ENCODE measurements at regions not wholly inside any gene's neighbourhood (a gene's known extent, or its start where the extent isn't known, plus 50 kb on each side); places are given as distances from the start of the nearest gene placed in this dataset.

DNA sequence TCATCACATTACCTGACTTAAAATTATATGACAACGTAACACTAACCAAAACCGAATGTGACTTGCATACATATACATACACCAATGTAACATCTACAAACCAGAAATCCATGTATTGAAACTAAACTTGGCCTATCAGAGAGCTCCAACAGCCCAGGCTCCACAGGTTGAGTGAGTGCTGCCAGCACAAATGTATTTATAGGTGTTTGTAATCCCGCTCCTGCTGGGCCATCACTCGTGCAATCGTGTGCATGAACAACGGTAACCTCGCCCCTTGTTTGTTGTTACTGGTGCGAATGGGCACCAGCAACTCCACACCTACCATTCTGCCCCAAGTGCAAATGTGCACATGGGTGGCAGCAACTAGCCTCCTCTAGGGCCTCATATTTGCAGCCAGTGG is 165.7 kb upstream of the XIST start:
- Histone ChIP-seq H3K4me1 (no peaks in the 10 kb centered on the region), H3K4me3 (no peak overlapping the region), H3K27me3 (no peaks in the 10 kb centered on the region), H3K27ac (no peak overlapping the region), H3K9me3 (no peaks in the 10 kb centered on the region), H3K36me3 (no peaks in the 10 kb centered on the region)
- no peak for DNase-seq
- no peak for TF ChIP-seq POLR2A (IDR thresholded peaks at IDR 0.05)
- TF ChIP-seq, protein P1, sequence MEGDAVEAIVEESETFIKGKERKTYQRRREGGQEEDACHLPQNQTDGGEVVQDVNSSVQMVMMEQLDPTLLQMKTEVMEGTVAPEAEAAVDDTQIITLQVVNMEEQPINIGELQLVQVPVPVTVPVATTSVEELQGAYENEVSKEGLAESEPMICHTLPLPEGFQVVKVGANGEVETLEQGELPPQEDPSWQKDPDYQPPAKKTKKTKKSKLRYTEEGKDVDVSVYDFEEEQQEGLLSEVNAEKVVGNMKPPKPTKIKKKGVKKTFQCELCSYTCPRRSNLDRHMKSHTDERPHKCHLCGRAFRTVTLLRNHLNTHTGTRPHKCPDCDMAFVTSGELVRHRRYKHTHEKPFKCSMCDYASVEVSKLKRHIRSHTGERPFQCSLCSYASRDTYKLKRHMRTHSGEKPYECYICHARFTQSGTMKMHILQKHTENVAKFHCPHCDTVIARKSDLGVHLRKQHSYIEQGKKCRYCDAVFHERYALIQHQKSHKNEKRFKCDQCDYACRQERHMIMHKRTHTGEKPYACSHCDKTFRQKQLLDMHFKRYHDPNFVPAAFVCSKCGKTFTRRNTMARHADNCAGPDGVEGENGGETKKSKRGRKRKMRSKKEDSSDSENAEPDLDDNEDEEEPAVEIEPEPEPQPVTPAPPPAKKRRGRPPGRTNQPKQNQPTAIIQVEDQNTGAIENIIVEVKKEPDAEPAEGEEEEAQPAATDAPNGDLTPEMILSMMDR (IDR thresholded peaks at IDR 0.05) = no peak

DNA sequence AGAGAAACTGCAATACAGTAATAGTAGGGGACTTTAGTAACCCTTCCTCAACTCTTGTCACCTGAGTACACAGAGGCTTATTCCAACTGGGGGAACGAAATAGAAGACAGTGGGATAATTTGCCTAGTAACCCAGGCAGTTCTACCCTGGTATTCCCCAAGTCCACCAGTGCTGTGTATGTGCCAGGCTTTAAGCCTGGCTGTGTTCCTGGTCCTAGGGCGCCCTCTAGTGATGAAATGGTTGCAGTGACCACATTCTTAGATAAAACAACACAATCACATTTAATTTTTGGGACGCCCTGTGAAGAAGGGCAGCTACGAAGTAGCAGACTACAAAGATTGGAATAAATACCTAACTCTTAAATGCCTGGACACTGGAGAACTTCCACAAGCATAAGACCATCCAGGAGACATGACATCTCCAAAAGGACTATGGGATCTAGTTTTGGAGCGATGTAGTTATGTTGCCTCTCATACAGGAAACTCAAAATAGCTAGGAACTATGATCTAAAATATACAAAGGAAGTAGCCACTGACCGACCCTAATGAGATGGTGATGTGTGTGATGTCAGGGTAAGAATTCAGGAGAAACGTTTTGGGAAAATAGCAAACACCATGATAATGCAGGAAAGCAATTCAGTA is 163.0 kb upstream of the XIST start:
- peak in 2 of 3 donors; percentile 66 to 89 for DNase-seq
- no peaks in the 10 kb centered on the region for H3K36me3 ChIP-seq
- no peak overlapping the region for H3K4me3 ChIP-seq
- H3K4me1 ChIP-seq = no peaks in the 10 kb centered on the region
- H3K27me3 ChIP-seq = no peaks in the 10 kb centered on the region
- no peak overlapping the region for H3K27ac ChIP-seq
- no peaks in the 10 kb centered on the region for H3K9me3 ChIP-seq
- TF ChIP-seq, protein P1 (IDR thresholded peaks at IDR 0.05) = peak; percentile 50 to 90 (median 68)
- no peak for TF ChIP-seq POLR2A (IDR thresholded peaks at IDR 0.05)

DNA sequence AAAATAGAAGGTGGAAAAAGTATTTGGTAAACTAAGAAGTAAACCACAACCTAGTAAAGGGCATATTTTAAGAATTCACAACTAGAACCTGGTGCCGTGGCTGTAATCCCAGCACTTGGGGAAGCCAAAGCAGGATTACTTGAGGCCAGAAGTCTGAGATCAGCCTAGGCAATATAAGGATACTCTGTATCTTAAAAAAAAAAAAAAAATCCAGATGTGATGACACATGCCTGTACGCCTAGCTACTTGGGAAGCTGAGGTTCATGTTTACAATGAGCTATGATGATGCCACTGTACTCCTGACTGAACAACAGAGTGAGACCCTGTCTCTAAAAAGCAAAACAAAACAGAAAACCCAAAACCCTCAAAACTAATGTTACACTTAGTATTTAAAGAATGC is 156.5 kb upstream of the XIST start:
- no peak for DNase-seq
- Histone ChIP-seq H3K9me3 (no peaks in the 10 kb centered on the region), H3K36me3 (no peaks in the 10 kb centered on the region), H3K4me1 (no peaks in the 10 kb centered on the region), H3K27me3 (no peaks in the 10 kb centered on the region), H3K27ac (no peak overlapping the region), H3K4me3 (no peak overlapping the region)
- TF ChIP-seq, protein P1 (IDR thresholded peaks at IDR 0.05) = no peak
- TF ChIP-seq POLR2A (IDR thresholded peaks at IDR 0.05) = no peak

DNA sequence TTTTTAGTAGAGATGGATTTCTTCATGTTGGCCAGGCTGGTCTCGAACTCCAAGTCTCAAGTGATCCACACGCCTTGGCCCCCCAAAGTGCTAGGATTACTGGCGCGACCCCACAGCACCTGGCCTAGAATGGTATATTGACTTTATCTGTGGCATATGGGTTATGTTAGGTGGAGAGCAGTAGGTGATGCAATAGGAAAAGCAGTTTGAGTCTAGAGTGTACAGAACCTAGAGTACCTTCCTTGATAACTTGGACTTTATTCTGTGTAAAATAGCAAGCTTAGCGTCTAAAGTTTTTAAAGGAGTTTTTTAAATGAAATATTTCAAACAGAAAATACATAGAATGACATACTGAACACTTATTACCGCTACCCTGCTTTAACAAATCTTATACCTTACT is 139.5 kb upstream of the XIST start:
- no peaks in the 10 kb centered on the region for H3K4me1 ChIP-seq

GRCh38 chrX:73987166-73987565 is 134.7 kb upstream of the XIST start:
- Histone ChIP-seq H3K27me3 (no peaks in the 10 kb centered on the region), H3K4me1 (no peaks in the 10 kb centered on the region), H3K4me3 (no peak overlapping the region), H3K9me3 (no peaks in the 10 kb centered on the region), H3K36me3 (no peaks in the 10 kb centered on the region), H3K27ac (no peak overlapping the region)
- TF ChIP-seq, protein P1 (IDR thresholded peaks at IDR 0.05) = no peak
- TF ChIP-seq POLR2A (IDR thresholded peaks at IDR 0.05) = no peak
- DNase-seq = no peak

More for the DNA sequence above, 139.5 kb upstream of the XIST start:
- Histone ChIP-seq H3K4me3 (no peak overlapping the region), H3K27me3 (no peaks in the 10 kb centered on the region), H3K36me3 (no peaks in the 10 kb centered on the region), H3K9me3 (no peaks in the 10 kb centered on the region), H3K27ac (no peak overlapping the region)
- TF ChIP-seq, protein P1 (IDR thresholded peaks at IDR 0.05) = no peak
- no peak for TF ChIP-seq POLR2A (IDR thresholded peaks at IDR 0.05)
- no peak for DNase-seq
